Activated CD4-positive, alpha-beta T cell treated with anti-CD3 and anti-CD28 coated beads, Interleukin-2, amount 50 U/mL, for 48 hours (primary cell): ENCODE measurements at regions not wholly inside any gene's neighbourhood (a gene's known extent, or its start where the extent isn't known, plus 50 kb on each side); places are given as distances from the start of the nearest gene placed in this dataset.

ENCODE experiments used
- DNase-seq, 2 experiments: peaks; one replicate each; pipeline ENCODE4 v3.0.0-alpha.2; 2020

GRCh38 chr4:138555584-138555983, 313.4 kb upstream of the SLC7A11 start:
- DNase-seq: no peak

- no peak for DNase-seq
These were observed 313.0 kb upstream of the SLC7A11 start for GRCh38 chr4:138555108-138555507.

- no peak for DNase-seq
These were observed 311.1 kb upstream of the SLC7A11 start for GRCh38 chr4:138553001-138553845.

- no peak for DNase-seq
These were observed 300.1 kb upstream of the SLC7A11 start for GRCh38 chr4:138542191-138542776.

- no peak for DNase-seq
These were observed 298.1 kb upstream of the SLC7A11 start for GRCh38 chr4:138540056-138540800.

GRCh38 chr4:138538743-138539142, 296.6 kb upstream of the SLC7A11 start:
- DNase-seq: no peak

- DNase-seq: no peak
These were observed 295.8 kb upstream of the SLC7A11 start for GRCh38 chr4:138537731-138538490.

GRCh38 chr4:138535316-138535715, 293.2 kb upstream of the SLC7A11 start:
- no peak for DNase-seq

- no peak for DNase-seq
These were observed 280.2 kb upstream of the SLC7A11 start for GRCh38 chr4:138522366-138522765.

- no peak for DNase-seq
These were observed 279.7 kb upstream of the SLC7A11 start for GRCh38 chr4:138521809-138522208.

GRCh38 chr4:138519436-138519835, 277.3 kb upstream of the SLC7A11 start:
- no peak for DNase-seq

- DNase-seq: no peak
These were observed 271.4 kb upstream of the SLC7A11 start for GRCh38 chr4:138513535-138513934.

- DNase-seq: no peak
These were observed 270.6 kb upstream of the SLC7A11 start for GRCh38 chr4:138512756-138513155.

GRCh38 chr4:138510053-138510452, 267.9 kb upstream of the SLC7A11 start:
- DNase-seq: no peak

- DNase-seq: no peak
These were observed 267.2 kb upstream of the SLC7A11 start for GRCh38 chr4:138509346-138509745.

- DNase-seq: no peak
These were observed 265.4 kb upstream of the SLC7A11 start for GRCh38 chr4:138507522-138507921.

- DNase-seq: no peak
These were observed 259.5 kb upstream of the SLC7A11 start for GRCh38 chr4:138501614-138502013.

- DNase-seq: no peak
These were observed 258.7 kb upstream of the SLC7A11 start for GRCh38 chr4:138500869-138501268.

GRCh38 chr4:138499627-138500026, 257.5 kb upstream of the SLC7A11 start:
- DNase-seq: no peak

- DNase-seq: no peak
These were observed 252.8 kb upstream of the SLC7A11 start for GRCh38 chr4:138494931-138495330.

GRCh38 chr4:138494116-138494515, 252.0 kb upstream of the SLC7A11 start:
- DNase-seq: no peak

- DNase-seq: no peak
These were observed 250.0 kb upstream of the SLC7A11 start for GRCh38 chr4:138492176-138492575.

GRCh38 chr4:138488533-138488932, 246.4 kb upstream of the SLC7A11 start:
- DNase-seq: no peak
